GM13977 (cell line): ENCODE measurements at regions not wholly inside any gene's neighbourhood (a gene's known extent, or its start where the extent isn't known, plus 50 kb on each side); places are given as distances from the start of the nearest gene placed in this dataset.

Source experiments
- DNase-seq: peaks from one replicate; pipeline ENCODE4 v3.0.0; 2012; ENCODE audit warnings: low spot score
- in situ Hi-C: fragments of 300-500 bp; cut with MboI; formaldehyde crosslinking; loops from one replicate; pipeline ENCODE4 v1.12.0; 2022; ENCODE audit warnings: low sequenced_read_pairs, low pct_unique_long_range_greater_than_20kb, mixed read lengths, inconsistent platforms; ENCODE audit not compliant: unreplicated experiment
- TF ChIP-seq, protein P1 (sequence below): IDR thresholded peaks from 2 replicates; pipeline ENCODE4 v1.5.1; 2012; ENCODE audit warnings: mild to moderate bottlenecking, control low read depth; ENCODE audit not compliant: insufficient read depth; ENCODE audit errors: extremely low read depth, missing control alignments

DNA sequence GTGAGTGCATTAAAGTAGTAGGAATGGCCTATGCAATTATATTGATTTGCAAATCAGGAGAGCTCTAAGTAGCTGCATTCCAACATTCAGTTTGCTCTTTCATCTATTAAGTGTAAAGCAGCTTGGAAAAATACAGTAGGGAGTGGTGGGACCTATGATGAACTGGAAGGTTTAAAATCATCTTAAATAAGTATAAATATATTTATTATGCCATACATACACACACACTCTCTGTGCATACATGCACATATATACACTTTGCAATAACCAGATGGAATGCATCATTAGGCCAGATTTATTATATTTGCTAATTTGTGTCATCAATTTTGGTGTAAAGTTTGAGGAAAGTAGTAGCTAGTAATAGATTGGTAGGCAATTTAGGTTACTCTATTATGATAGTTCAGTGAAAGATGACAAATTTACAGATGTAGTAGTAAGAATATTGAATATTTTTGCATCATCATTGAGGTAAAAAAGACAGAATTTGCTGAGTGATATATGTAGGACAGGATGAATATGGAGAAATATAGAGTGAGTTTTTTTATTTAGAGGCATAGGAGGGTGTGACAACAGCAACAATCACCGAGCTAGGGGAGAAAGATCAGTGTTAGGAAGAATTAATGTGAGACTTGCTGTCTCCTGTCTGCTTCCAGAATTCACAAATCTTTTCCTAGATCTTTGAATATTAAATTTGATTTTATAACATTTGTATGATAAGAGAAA lies 961.0 kb upstream of the CDH2 start:
- DNase-seq: no peak
- in situ Hi-C loops: no loop called here
- TF ChIP-seq, protein P1, sequence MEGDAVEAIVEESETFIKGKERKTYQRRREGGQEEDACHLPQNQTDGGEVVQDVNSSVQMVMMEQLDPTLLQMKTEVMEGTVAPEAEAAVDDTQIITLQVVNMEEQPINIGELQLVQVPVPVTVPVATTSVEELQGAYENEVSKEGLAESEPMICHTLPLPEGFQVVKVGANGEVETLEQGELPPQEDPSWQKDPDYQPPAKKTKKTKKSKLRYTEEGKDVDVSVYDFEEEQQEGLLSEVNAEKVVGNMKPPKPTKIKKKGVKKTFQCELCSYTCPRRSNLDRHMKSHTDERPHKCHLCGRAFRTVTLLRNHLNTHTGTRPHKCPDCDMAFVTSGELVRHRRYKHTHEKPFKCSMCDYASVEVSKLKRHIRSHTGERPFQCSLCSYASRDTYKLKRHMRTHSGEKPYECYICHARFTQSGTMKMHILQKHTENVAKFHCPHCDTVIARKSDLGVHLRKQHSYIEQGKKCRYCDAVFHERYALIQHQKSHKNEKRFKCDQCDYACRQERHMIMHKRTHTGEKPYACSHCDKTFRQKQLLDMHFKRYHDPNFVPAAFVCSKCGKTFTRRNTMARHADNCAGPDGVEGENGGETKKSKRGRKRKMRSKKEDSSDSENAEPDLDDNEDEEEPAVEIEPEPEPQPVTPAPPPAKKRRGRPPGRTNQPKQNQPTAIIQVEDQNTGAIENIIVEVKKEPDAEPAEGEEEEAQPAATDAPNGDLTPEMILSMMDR: no peak

DNA sequence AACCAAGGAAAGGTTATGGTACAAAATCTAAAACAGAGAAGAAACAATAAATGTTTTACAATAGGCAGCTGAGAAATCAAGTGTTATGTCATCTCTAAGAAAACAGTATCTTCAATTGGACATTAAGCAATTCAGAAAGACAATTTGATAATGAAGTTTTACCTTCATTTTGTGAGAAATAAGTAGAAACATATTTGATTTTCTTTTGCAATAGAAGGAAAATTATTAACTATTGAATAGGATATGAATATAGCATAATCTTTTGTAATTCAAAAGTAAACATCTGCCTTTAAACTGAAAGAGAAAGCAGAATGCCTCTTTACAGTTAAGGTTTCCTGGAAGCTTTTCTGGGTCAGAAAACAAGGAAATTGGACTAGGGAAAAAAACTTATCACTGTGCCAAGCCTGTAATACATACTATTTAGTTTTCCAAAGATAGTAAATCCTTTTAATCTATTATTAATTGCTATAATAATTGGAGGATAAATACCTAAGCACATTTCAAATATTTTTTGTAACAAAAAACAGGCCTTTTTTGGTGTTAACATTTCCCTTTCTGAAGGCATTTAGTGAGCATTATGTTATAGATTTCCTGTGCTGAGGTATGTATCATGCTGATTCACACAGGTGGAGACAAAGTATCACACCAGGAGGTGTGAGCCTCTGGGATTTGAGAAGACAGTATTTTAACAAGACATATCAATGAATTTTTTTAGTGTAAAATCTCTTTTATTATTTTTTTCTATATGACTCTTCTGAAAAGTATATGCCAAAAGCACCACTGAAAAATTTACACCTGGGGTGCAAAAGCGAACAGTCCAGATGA lies 947.0 kb upstream of the CDH2 start:
- DNase-seq: no peak
- in situ Hi-C loops: no loop called here
- TF ChIP-seq, protein P1: no peak

DNA sequence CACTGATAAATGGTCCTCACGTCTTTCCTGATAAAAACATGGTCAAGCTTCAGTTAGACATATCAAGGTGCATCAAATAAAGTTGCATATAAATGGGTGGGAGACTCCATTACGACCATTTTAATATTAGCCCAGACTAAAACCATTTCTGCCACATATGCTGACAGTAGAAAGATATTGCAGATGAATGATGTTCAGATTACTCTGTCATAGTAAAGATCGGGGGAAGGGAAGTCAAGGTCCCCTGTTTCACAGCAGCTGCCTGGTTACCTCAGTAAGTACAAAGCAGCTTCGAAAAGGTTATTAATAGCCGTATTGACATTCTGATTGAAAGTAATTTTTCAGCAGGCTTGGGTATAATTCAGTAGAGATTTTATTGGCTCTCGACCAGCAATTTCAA lies 927.7 kb upstream of the CDH2 start:
- TF ChIP-seq, protein P1: no peak
- no peak for DNase-seq
- in situ Hi-C loops: no loop called here

DNA sequence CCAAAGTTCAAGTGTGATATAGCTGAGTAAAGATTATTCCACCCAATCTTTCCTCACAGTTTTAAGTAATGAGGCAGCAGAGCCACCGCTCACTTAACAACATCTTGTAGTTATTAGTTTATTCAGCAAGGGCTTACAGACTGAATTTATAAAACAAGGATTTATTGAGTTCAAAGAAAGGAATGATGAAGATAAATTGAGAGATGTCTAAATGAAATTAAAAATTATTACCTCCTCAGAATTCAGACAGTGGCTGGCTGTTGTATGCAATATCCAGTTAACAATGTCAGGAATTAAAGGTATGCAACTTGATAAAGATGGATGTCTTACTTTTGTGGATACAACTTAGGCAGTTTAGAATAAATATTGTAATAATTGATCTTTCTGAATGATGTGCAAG lies 927.3 kb upstream of the CDH2 start:
- in situ Hi-C loops: no loop called here
- DNase-seq: no peak
- TF ChIP-seq, protein P1: no peak

DNA sequence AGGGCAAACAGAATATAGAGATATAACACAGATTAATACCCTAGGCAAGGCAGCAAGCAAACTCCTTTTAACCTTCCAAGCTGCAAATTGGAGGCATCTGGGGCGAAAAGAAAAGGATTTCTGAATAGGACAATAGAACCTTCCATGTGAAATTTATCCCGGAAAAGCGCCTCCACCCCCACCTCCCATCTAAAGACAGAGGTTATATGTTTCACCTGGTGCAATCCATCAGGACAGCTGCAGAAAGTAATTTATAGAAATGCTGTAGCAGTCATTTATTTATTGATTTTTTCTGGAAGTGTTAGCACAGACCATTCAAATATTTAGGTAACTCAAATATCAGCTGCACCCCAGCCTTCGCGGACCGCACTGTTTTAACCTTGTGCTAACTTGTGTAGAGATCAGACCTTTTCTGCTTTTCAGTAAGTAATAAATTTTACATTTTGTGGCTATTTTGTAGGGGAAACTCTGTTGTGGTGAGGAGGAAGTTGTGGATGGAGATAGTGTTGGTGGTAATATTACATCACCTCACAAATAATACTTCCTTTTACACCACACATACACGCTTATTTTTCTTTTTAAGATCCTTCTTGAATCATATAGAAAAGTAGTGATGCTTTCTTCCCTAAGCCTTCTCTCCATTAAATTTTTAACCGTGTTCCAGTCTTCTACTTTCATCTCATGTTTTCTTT lies 919.3 kb upstream of the CDH2 start:
- in situ Hi-C loops: no loop called here
- DNase-seq: no peak
- TF ChIP-seq, protein P1: no peak

DNA sequence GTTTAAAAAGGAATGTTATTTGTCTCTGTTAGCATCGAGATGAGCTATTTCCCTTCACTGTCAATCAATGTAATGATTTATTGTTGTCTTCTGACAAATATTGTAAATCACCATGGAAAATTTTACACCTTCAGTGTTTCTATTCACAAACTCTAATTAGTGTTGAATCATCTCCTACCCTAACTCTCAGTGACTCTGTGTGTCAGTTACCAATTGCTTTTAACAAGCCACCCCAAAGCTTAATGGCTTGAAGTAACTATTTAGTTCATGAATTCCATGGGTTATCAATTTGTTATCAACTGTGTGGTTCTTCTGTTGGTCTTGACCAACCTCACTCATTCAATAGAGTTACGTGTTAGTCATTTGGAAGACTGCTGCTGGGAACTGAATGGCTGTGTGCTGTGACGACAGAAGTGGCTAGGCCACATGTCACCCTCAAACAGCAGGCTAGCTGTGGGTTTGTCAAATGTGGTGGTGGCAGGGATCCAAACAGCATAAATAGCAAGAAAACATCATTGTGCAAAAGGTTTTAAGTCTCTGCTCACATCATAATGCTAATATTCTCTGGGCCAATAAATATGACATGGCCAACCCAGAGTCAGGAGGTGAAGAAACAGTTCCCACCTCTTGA lies 910.8 kb upstream of the CDH2 start:
- TF ChIP-seq, protein P1: no peak
- in situ Hi-C loops: no loop called here
- no peak for DNase-seq
